Naive thymus-derived CD4-positive, alpha-beta T cell (primary cell): ENCODE measurements at regions not wholly inside any gene's neighbourhood (a gene's known extent, or its start where the extent isn't known, plus 50 kb on each side); places are given as distances from the start of the nearest gene placed in this dataset.

Source experiments
- ATAC-seq: fragments of 150-1000 bp; cut with Tn5 transposase; 2 replicates; pipeline ENCODE4 v1.10.0; 2021; ENCODE audit warnings: mild to moderate bottlenecking, moderate library complexity
- CTCF ChIA-PET: fragments of 350-600 bp; sonication (Branson Sonifier 250); formaldehyde crosslinking; loops from one replicate; lab custom pipeline; 2021; ENCODE audit warnings: antibody characterized with exemption; lab: Charles Lee
- POLR2A ChIA-PET: fragments of 350-600 bp; sonication (Branson Sonifier 250); formaldehyde crosslinking; loops from one replicate; lab custom pipeline; 2021; ENCODE audit warnings: antibody characterized with exemption, inconsistent platforms; lab: Charles Lee
- DNase-seq, 9 donors: peaks; one replicate each; pipeline versions ENCODE4 v3.0.0 to v3.0.0-alpha.2; 2020 to 2022; ENCODE audit warnings: mixed read lengths in 1 of 9
- H3K27ac ChIP-seq: one replicate; pipeline ENCODE4 v1.7.0; 2013; ENCODE audit warnings: mild to moderate bottlenecking, low read depth, low read length, moderate library complexity
- H3K27me3 ChIP-seq, 2 donors: one replicate each; pipeline ENCODE4 v1.7.0; 2013; ENCODE audit warnings: low read length in 2 of 2, mild to moderate bottlenecking in 2 of 2, moderate library complexity in 2 of 2; ENCODE audit not compliant: control insufficient read depth in 2 of 2, insufficient read depth in 2 of 2
- H3K36me3 ChIP-seq, 3 experiments: 1 replicate in 2 of 3; 2 replicates in 1 of 3; pipeline ENCODE4 v1.7.0; 2013; ENCODE audit warnings: low read length in 3 of 3, mild to moderate bottlenecking in 3 of 3, moderate library complexity in 1 of 3; ENCODE audit not compliant: insufficient read depth in 3 of 3, control insufficient read depth in 2 of 3
- H3K4me1 ChIP-seq, 2 donors: one replicate each; pipeline ENCODE4 v1.7.0; 2013; ENCODE audit warnings: low read length in 2 of 2, mild to moderate bottlenecking in 2 of 2, moderate library complexity in 1 of 2; ENCODE audit not compliant: control insufficient read depth in 2 of 2, insufficient read depth in 2 of 2
- H3K4me3 ChIP-seq: 2 replicates; pipeline ENCODE4 v1.7.0; 2013; ENCODE audit warnings: mild to moderate bottlenecking, low read length
- H3K9me3 ChIP-seq, 3 experiments: 1 replicate in 2 of 3; 2 replicates in 1 of 3; pipeline ENCODE4 v1.7.0; 2013; ENCODE audit warnings: low read length in 3 of 3; ENCODE audit not compliant: control insufficient read depth in 2 of 3
- H3K27ac Mint-ChIP-seq, 9 donors: one replicate each; pipeline ENCODE4 v1.8.0; 2020 to 2022; ENCODE audit warnings: mixed read lengths in 9 of 9, mild to moderate bottlenecking in 8 of 9, moderate library complexity in 5 of 9, inconsistent platforms in 2 of 9
- H3K27me3 Mint-ChIP-seq, 5 donors: one replicate each; pipeline ENCODE4 v1.8.0; 2021 to 2022; ENCODE audit warnings: mixed read lengths in 5 of 5, mild to moderate bottlenecking in 1 of 5
- H3K36me3 Mint-ChIP-seq, 5 donors: one replicate each; pipeline ENCODE4 v1.8.0; 2020 to 2022; ENCODE audit warnings: mixed read lengths in 5 of 5, mild to moderate bottlenecking in 3 of 5, inconsistent platforms in 1 of 5
- H3K4me1 Mint-ChIP-seq, 7 donors: one replicate each; pipeline ENCODE4 v1.8.0; 2020 to 2022; ENCODE audit warnings: mixed read lengths in 7 of 7, mild to moderate bottlenecking in 3 of 7, inconsistent platforms in 1 of 7
- H3K4me3 Mint-ChIP-seq, 10 donors: one replicate each; pipeline ENCODE4 v1.8.0; 2020 to 2022; ENCODE audit warnings: mild to moderate bottlenecking in 10 of 10, mixed read lengths in 10 of 10, moderate library complexity in 6 of 10, inconsistent platforms in 2 of 10
- H3K9me3 Mint-ChIP-seq, 11 donors: one replicate each; pipeline ENCODE4 v1.8.0; 2020 to 2022; ENCODE audit warnings: mixed read lengths in 11 of 11, mild to moderate bottlenecking in 4 of 11, inconsistent platforms in 1 of 11, moderate library complexity in 1 of 11
- intact Hi-C, 2 donors: fragments of 100-400 bp; cut with micrococcal nuclease; formaldehyde crosslinking; loops; one replicate each; pipeline ENCODE4 v1.15.1; 2023

GRCh38 chr5:17810734-17811133 is 176.5 kb downstream of the TAF11L14 start:
- no peak for DNase-seq
- H3K27ac Mint-ChIP-seq = no peak overlapping the region
- H3K4me1 ChIP-seq = no peaks in the 10 kb centered on the region
- no peaks in the 10 kb centered on the region for H3K36me3 ChIP-seq
- no peaks in the 10 kb centered on the region for H3K36me3 Mint-ChIP-seq
- no peak overlapping the region for H3K27ac ChIP-seq
- POLR2A ChIA-PET = no interaction called here
- H3K4me1 Mint-ChIP-seq = no peaks in the 10 kb centered on the region
- H3K4me3 Mint-ChIP-seq = no peak overlapping the region
- H3K4me3 ChIP-seq = no peak overlapping the region
- H3K9me3 ChIP-seq = no peaks in the 10 kb centered on the region
- intact Hi-C loops = no loop called here
- H3K27me3 Mint-ChIP-seq = no peaks in the 10 kb centered on the region
- ATAC-seq = no peak
- no peaks in the 10 kb centered on the region for H3K27me3 ChIP-seq
- CTCF ChIA-PET = no interaction called here
- peaks cover 0 to 4% (median 0%) of the 10 kb centered on the region in 11 donors for H3K9me3 Mint-ChIP-seq

DNA sequence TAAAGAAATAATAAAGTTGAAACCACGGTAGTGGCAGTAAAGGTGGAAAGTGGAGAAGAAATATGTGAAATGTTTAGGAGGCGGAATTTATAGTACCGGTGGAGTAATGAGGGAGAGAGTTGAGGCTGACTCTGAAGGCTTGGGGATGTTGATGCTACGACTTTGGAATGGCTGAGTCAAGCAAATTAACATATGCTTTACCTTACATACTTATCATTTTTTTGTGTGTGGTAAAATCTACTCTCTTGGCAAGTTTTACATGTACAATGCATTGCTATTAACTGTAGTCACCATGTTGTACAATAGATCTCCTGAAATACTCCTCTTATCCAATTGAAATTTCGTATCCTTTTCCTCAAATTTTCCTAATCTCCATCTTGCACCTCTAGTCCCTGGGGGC is 179.0 kb downstream of the TAF11L14 start:
- Mint-ChIP-seq H3K4me3 (no peak overlapping the region), H3K9me3 (peaks cover 0 to 3% (median 0%) of the 10 kb centered on the region in 11 donors), H3K27ac (no peak overlapping the region), H3K27me3 (no peaks in the 10 kb centered on the region), H3K4me1 (no peaks in the 10 kb centered on the region), H3K36me3 (no peaks in the 10 kb centered on the region)
- no peaks in the 10 kb centered on the region for H3K36me3 ChIP-seq
- ChIA-PET POLR2A (no interaction called here), CTCF (no interaction called here)
- intact Hi-C loops = no loop called here
- DNase-seq = no peak
- H3K27ac ChIP-seq = no peak overlapping the region
- H3K4me3 ChIP-seq = no peak overlapping the region
- ATAC-seq = no peak
- H3K4me1 ChIP-seq = no peaks in the 10 kb centered on the region
- no peaks in the 10 kb centered on the region for H3K27me3 ChIP-seq
- no peaks in the 10 kb centered on the region for H3K9me3 ChIP-seq

- Histone ChIP-seq H3K36me3 (no peaks in the 10 kb centered on the region), H3K4me3 (no peak overlapping the region), H3K27me3 (no peaks in the 10 kb centered on the region), H3K4me1 (no peaks in the 10 kb centered on the region), H3K9me3 (no peaks in the 10 kb centered on the region), H3K27ac (no peak overlapping the region)
- intact Hi-C loops = no loop called here
- ChIA-PET CTCF (no interaction called here), POLR2A (no interaction called here)
- no peaks in the 10 kb centered on the region for H3K4me1 Mint-ChIP-seq
- no peak overlapping the region for H3K4me3 Mint-ChIP-seq
- H3K9me3 Mint-ChIP-seq = peaks cover 0 to 10% (median 5%) of the 10 kb centered on the region in 11 donors
- peaks cover 0 to 3% (median 0%) of the 10 kb centered on the region in 5 donors for H3K36me3 Mint-ChIP-seq
- DNase-seq = no peak
- no peaks in the 10 kb centered on the region for H3K27me3 Mint-ChIP-seq
- H3K27ac Mint-ChIP-seq = no peak overlapping the region
- no peak for ATAC-seq
These were observed 182.2 kb downstream of the TAF11L14 start for GRCh38 chr5:17816505-17816904.

GRCh38 chr5:17816944-17817343 is 182.7 kb downstream of the TAF11L14 start:
- Mint-ChIP-seq H3K27ac (no peak overlapping the region), H3K4me3 (no peak overlapping the region), H3K36me3 (peaks cover 0 to 3% (median 0%) of the 10 kb centered on the region in 5 donors), H3K9me3 (peaks cover 0 to 10% (median 5%) of the 10 kb centered on the region in 11 donors), H3K27me3 (no peaks in the 10 kb centered on the region), H3K4me1 (no peaks in the 10 kb centered on the region)
- DNase-seq = no peak
- H3K36me3 ChIP-seq = no peaks in the 10 kb centered on the region
- POLR2A ChIA-PET = no interaction called here
- H3K9me3 ChIP-seq = no peaks in the 10 kb centered on the region
- H3K4me1 ChIP-seq = no peaks in the 10 kb centered on the region
- no peaks in the 10 kb centered on the region for H3K27me3 ChIP-seq
- H3K4me3 ChIP-seq = no peak overlapping the region
- intact Hi-C loops = no loop called here
- CTCF ChIA-PET = no interaction called here
- ATAC-seq = no peak
- no peak overlapping the region for H3K27ac ChIP-seq

DNA sequence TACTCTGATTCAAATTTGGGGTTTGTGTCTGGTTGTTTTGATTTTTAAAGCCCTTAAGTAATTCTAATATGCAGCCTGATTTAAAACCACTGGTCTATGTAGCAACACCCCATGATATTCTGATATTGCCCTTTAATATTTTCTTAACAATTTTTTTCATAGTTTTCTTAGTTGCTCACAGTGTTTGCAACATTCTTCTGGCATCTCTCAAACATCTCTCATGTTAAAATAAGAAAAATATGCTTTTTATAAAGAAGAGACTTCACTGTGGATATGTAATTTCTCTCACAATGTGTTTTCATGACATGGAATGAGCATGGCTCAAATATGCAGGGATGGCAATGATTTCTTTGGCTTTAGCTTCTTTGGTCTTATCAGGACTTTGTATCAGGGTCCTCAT is 183.7 kb downstream of the TAF11L14 start:
- no peaks in the 10 kb centered on the region for H3K27me3 Mint-ChIP-seq
- peaks cover 0 to 10% (median 5%) of the 10 kb centered on the region in 11 donors for H3K9me3 Mint-ChIP-seq
- no peak for DNase-seq

DNA sequence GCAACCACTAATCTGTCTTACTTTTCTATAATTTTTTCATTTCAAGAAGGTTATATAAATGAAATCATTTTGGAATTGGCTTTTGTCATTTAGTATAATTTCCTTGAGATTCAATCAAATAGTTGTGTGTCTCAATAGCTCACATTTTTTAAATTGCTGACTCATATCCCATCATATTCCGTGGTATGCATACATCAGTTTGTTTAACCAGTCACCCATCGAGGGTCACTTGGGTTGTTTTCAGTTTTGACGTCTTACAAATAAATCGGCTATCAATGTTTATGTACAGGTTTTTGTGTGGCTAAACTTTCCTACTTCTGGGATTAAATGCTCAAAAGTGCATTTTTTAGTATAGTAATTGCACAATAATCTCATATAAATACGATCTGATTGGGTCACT is 185.5 kb downstream of the TAF11L14 start:
- intact Hi-C loops = no loop called here
- CTCF ChIA-PET = no interaction called here
- Histone ChIP-seq H3K27ac (no peak overlapping the region), H3K4me1 (no peaks in the 10 kb centered on the region), H3K4me3 (no peak overlapping the region), H3K27me3 (no peaks in the 10 kb centered on the region), H3K36me3 (no peaks in the 10 kb centered on the region), H3K9me3 (no peaks in the 10 kb centered on the region)
- H3K4me1 Mint-ChIP-seq = no peaks in the 10 kb centered on the region
- ATAC-seq (no peak), DNase-seq (no peak)
- peaks cover 0 to 3% (median 0%) of the 10 kb centered on the region in 5 donors for H3K36me3 Mint-ChIP-seq
- H3K27ac Mint-ChIP-seq = no peak overlapping the region
- H3K27me3 Mint-ChIP-seq = no peaks in the 10 kb centered on the region
- peaks cover 0 to 23% (median 10%) of the 10 kb centered on the region in 11 donors for H3K9me3 Mint-ChIP-seq
- POLR2A ChIA-PET = no interaction called here
- no peak overlapping the region for H3K4me3 Mint-ChIP-seq

More for the DNA sequence above, 183.7 kb downstream of the TAF11L14 start:
- Mint-ChIP-seq H3K4me3 (no peak overlapping the region), H3K27ac (no peak overlapping the region), H3K4me1 (no peaks in the 10 kb centered on the region), H3K36me3 (peaks cover 0 to 3% (median 0%) of the 10 kb centered on the region in 5 donors)
- CTCF ChIA-PET = no interaction called here
- H3K4me3 ChIP-seq = no peak overlapping the region
- intact Hi-C loops = no loop called here
- H3K27me3 ChIP-seq = no peaks in the 10 kb centered on the region
- no peaks in the 10 kb centered on the region for H3K9me3 ChIP-seq
- POLR2A ChIA-PET = no interaction called here
- no peak overlapping the region for H3K27ac ChIP-seq
- no peaks in the 10 kb centered on the region for H3K4me1 ChIP-seq
- no peaks in the 10 kb centered on the region for H3K36me3 ChIP-seq
- no peak for ATAC-seq

DNA sequence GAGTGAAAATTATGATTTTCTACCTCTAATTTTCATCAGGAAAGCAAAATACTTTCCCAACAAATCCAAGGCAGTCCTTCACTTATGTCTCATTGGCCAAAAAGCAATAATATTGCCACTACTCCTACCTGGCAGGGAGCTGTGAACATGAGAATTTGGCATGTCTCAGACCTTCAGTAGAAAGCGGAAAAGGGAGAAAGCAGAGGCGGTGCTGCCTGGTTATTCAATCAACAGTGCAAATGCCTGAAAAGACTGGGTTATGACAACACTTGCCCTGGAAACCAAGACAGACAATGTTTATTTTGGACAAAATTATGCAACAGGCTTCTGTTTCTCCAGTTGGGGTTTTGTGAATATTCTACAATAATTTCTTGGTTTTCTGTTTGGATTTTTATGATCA is 194.4 kb downstream of the TAF11L14 start:
- Mint-ChIP-seq H3K4me3 (no peak overlapping the region), H3K36me3 (no peaks in the 10 kb centered on the region), H3K4me1 (no peaks in the 10 kb centered on the region), H3K27ac (no peak overlapping the region), H3K9me3 (peaks cover 4 to 22% (median 11%) of the 10 kb centered on the region in 11 donors), H3K27me3 (no peaks in the 10 kb centered on the region)
- intact Hi-C loops = no loop called here
- H3K9me3 ChIP-seq = no peaks in the 10 kb centered on the region
- H3K27me3 ChIP-seq = no peaks in the 10 kb centered on the region
- CTCF ChIA-PET = no interaction called here
- ATAC-seq = no peak
- H3K4me1 ChIP-seq = no peaks in the 10 kb centered on the region
- DNase-seq = no peak
- POLR2A ChIA-PET = no interaction called here
- no peak overlapping the region for H3K4me3 ChIP-seq
- H3K36me3 ChIP-seq = no peaks in the 10 kb centered on the region
- H3K27ac ChIP-seq = no peak overlapping the region
